GM18858 (cell line): ENCODE measurements at regions not wholly inside any gene's neighbourhood (a gene's known extent, or its start where the extent isn't known, plus 50 kb on each side); places are given as distances from the start of the nearest gene placed in this dataset.

Experiments
- ATAC-seq: cut with Tn5 transposase; IDR thresholded peaks from one replicate; pipeline ENCODE4 v1.9.1; 2021; ENCODE audit not compliant: unreplicated experiment

DNA sequence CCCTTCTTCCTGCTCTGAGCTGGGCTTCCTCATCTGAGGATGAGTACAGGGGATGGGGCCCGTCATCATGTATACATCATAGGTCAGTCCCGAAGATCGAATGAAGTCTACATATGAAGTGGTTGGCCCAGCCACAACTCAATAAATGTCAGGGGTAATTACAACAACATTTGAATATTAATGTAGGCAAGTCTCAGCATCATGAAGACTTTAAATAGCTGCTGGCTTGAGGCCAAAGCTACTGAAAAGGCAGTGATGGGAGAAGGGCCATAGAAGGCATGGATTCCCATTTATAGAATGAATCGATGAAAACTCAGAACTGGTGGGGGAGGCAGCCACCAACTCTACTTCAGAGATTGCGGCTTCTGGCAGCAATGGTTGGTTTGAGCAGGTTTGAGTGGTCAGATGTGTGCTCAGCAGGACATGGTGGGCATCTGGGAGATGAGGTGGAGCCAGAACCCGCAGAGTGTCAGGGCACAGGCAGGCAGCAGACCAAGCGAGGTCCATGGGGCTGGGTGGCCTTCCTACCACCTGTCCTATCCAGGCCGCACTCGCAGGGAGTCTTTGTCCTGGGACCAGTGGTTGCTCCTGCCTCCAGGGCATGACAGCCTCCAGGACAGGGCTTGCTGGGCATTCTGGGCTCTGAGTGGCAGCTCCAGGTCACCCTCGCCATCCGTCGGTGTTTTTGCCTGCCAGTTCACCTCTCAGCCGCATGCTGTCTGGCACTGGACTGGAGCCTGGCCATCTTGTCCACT, 919.1 kb downstream of the TBC1D22A start:
- ATAC-seq, result no peak

DNA sequence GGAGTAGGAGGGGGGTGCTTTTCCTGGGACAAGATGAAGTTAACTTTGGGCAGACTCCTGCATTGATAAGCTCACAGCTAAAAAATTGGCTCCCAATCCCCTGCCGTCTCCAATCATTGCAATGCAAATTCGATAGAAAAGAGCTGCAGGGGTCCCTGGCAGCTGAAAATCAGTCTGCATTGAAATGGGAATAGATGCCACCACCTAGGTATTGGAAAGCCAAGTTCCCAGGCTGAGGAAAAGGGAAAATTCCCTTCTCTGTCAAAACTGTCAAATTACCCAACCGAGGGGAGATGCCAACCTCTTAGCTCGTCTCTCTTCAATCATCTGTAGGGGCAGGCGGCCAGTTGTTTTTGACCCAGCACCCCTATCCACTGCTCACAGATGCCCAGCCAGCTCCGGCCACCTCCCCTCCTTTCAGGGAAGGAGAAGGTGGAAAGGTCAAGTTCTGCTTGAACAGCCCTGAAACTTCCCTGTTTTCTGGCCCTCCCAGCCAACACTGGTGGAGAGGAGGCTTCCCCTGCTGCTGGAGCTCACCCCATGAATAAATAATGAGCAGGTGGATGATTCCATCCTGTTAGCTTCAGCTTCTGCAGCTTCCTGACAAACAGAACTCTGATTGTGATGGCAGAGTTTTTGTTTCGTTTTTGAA, 916.3 kb downstream of the TBC1D22A start:
- no peak for ATAC-seq

DNA sequence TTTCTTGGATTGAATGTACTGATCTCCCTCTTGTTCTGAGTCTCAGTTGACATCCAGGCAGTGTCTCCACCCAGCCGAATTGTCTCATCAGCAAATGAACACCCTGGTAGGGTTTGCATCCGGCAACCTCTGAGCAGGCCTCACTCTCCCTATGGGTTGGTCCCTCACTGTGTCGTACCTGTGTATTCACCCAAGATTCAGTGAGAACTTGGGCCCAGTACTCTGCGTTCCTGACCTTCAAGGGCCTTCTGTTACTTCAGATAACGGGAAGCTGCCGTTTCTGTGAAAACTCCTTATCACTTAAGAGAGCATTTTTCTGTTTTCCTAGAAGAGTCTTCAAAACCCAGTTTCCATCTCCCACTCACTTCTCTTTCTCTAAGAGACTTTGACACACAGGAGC, 915.6 kb downstream of the TBC1D22A start:
- no peak for ATAC-seq

DNA sequence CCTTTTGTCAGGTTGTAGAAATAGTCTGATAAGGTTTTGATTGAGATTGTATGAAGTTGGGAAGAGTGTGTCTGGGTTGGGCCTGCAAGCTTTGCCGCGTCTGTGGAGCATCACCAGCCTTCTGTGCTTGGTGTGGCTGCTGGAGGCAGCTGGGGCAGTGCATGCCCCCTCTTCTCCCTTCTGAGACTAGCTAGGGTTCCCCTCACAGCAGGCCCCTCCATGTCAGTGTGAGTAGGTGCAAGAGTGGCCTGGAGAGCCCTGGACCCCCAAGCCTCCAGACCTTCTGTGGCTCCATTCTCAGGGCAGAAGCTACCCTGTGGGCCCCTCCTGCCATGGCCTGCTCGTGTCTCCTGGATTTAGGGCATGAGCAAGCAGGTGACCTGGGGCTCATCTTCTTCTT, 914.2 kb downstream of the TBC1D22A start:
- ATAC-seq, result no peak

DNA sequence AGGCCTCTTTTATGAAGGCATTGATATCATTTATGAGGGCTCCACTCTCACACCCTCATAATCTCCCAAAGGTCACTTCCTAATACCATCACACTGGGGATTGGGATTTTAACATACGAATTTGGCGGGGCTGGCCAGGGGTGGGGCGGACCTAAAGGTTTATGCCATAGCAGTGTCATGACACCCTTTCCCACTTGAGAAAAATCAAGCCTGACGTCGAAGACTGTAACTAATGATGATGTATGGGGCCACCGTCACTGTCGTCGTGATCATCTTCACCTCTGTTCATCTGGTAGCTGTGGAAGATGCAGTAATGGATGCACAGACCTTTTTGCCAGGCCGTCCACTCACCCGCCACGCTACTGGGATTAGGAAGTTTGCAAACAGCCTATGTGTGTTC, 912.1 kb downstream of the TBC1D22A start:
- no peak for ATAC-seq

DNA sequence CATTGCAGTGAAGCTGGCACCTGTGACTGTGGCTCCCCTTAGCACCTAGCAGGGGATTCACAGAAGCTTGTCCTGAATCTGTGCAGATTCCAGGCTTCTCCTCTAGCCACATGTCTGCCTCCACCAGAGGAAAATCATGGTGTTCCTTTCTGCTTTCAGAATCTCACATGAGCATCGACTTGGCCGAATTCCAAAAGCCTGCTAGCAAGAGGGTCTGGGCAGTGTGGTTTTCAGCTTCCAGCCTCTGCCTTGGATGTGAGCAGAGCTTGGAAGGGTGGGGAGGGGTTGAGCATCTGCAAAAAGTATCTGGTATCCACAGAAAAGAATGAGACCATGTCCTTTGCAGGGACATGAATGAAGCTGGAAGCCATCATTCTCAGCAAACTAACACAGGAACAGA, 911.1 kb downstream of the TBC1D22A start:
- no peak for ATAC-seq

DNA sequence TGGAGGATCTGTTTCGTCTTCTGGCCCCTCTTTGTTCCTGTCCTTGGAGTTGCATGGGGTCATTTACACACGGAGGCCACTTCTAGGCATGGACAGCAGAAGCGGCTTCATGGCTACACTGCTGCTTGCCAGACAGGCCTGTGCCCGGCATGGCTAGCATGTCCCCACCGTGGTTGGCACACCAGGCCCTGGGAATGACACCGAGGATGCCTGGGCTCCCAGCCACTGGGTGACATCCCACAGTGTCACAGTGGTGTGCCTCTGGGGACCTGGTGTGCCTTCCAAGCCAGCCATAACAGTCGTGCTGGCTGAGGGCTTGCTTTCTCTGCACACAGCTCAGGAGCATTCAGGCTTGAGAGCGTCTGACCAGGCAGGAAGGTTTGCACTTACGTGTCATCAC, 910.1 kb downstream of the TBC1D22A start:
- no peak for ATAC-seq

DNA sequence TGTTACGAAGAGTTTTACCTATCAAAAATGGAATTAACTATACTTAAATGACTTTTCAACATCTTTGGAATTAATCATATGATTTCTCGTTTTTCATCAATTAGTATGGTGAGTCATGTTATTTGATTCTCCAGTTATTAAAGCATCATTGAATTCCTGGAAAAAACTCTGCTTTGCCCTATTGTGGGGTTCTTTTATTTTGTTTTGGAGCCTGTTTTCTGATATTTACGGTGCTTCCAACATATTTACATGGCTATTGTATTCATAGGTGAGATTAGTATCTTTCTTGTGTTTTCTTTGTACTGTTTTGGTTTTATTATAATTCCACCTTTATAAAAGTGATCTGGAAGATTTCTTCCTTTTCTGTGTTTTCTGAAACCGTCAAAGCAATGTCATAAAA, 902.7 kb downstream of the TBC1D22A start:
- no peak for ATAC-seq

DNA sequence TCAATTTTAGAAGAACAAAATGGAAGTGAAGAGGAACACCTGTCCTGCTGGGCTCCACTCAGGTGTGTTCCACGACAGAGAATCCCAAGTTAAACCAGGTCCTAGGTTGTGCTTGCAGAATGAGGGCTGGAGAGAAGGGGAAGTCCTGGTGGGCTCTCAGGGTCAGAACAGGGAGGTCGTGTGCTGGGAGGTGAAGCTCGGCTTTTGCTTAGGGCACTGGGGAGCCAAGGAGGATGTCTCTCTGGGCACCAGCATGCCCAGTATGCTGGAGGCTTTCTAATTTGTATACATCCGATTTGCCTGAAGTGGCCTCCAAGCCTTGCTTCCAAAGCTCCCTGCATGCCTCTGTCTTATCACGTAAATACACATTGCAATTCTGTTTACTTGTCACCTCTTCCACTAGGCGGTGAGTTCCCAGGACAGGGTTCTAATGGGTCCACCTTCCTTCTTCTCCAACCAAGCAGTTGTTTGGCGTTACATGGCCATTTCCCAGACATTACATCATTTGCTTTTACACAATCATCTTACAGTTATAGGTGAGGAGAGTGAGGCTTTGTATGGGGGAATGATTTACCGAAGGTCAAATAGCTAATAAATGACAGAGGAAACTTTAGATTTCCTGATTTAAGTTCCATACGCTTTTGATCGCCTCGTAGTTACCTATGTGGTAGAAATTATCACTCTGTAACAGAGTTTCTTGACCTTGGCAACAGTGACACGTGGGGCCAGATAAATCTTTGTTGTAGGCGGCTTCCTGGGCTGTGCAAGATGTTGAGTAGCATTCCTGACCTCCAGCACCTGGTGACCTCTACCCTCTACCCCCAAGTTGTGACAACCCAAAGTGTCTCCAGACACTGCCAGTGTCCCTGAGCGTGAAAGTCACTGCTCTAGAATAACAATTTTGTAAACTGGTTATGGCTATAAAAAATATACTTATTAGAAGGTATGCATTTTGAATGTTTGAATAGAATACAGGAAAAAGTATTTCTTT, 901.5 kb downstream of the TBC1D22A start:
- ATAC-seq, result no peak

DNA sequence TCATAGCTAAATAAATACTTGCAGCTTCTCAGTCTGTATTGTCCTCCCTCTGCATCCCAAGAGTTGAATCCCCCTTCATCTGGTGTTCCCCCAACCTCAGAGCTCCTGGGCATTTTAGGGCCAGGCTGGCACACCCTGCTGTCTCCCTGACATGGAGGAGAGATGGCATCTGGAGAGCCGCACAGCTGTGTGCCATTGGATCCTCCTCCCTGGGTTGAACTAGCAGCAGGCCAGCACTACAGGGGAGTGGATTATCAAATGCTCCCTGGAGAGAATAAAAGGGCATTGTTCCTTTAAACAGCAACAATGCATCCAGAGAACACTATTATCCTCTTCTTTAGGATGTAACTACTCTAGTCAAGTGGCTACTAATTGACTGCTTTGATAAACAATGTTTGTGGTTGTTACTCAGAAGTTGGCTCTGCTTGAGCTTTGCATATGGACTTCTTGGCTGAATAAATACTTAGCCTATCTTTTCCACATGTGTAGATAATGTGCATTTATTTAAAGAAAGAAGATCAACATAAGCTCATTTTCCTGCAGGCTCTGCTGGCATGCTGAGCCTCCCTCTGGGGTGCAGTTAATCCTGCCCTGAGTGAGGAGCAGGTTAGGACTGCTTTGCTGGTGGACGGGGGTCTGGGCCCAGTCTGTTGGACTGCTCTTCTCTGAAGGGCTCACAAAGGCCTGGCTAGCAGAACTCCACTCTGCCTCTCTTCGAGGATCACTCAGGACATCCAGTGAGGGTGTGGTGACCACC, 897.2 kb downstream of the TBC1D22A start:
- no peak for ATAC-seq

DNA sequence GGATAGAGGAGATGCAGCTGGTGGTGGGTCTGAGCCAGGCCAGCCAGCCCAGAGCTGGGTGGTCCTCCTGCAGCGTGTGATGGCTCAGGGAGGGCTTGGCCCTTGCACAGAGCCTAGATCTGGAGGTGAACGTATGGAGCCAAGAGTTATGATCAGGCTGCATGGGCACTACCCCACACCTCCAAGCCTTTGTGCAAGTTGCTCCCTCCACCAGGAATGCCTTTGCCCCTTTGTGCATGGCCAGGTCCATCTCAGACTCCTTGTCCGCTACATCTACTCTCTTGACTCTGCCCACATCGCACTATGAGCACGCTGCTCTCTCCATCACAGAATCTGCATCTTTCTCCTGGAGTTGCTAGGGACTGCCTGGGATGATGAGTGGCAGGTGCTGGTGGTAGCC, 895.7 kb downstream of the TBC1D22A start:
- no peak for ATAC-seq

DNA sequence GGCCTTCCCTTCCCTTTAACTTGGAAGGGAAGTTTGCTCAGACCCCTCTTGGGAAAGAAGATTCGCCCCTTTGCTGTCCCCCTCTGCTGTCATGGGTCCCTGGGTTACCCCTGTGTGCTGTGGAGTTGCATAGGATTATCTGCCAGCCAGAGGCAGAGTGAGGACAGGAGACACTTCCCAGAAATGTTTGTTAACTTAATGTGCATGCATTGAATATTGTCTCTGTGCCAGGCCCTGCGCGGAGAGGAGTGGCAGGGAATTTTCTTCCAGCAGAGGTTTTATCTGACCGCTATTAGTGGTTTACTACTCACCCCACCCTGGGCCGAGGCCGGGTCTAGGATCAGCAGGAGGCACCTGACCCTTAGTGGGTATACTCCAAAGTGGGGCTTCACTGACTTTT, 894.8 kb downstream of the TBC1D22A start:
- no peak for ATAC-seq

DNA sequence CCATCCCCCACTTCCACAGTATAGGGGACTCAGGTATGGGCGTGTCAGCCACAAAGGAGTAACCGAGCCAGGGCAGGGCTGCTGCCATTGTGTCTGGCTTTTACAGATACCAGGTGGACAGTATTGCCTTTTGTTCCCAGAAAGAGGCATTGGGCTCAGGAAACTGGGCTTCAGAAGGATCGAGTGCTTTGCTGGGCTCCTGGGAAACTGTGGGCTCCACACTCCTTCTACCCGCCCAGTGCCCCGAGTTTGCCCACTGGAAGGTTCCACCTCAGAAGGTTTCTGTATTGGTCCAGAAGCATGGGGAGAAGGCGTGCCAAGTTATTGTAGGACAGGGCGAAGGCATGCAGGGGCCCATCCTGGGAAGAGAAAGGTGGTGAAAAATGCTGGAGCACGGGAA, 894.4 kb downstream of the TBC1D22A start:
- no peak for ATAC-seq

DNA sequence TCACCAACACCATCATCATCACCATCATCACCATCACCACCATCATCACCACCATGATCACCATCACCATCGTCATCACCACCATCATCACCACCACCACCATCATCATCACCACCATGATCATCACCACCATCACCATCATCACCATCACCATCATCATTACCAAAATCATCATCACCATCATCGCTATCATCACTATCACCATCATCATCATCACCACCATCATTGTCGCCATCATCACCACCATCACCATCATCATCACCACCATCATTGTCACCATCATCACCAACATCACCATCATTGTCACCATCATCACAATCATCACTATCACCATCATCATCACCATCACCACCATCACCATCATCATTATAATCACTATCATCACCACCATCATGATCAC, 893.5 kb downstream of the TBC1D22A start:
- no peak for ATAC-seq

DNA sequence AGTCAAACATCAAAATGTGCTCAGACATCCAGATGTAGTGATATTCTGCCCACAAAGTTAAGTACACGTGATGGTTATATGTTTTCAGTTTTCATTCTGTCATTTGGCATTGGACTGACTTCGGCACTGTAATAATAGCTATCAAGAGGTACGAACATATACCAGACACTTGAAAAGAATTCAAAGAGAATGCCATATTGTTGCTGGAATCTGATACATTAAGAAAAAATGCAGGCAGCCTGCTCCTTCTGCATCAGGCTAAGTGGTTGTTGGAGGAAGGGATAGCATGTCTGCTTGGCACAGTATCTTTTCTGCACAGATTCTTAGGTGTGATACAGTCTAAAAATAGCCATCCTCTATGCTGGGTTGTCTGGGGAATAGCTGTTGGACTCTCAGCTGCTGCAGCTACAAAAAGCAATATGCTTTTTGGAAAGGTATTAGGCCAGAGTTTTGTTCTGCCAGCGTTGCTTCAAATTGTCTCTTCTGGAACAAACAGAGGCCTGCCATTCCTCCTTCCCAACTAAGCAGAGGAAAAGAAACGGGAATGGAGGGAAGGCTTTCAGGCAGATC, 892.6 kb downstream of the TBC1D22A start:
- ATAC-seq, result no peak

DNA sequence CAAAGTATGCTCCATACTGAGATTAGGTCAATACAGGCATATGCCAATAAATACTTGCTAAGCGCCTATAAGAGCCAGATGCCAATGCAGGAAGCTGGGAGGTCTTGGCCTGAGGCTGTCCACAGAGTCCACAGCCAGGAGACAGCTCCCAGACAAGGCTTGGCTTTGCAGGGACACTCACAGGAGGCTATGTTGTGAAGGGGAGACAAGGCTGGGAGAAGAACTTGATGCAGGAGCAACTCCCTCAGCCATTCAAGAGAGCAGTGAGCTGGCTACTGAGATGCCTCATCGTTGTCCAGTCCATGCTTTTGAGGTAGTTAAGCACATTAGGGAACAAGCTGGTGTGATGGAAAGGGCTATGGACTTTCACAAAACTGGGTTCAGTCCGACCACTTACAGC, 891.5 kb downstream of the TBC1D22A start:
- ATAC-seq, result no peak

DNA sequence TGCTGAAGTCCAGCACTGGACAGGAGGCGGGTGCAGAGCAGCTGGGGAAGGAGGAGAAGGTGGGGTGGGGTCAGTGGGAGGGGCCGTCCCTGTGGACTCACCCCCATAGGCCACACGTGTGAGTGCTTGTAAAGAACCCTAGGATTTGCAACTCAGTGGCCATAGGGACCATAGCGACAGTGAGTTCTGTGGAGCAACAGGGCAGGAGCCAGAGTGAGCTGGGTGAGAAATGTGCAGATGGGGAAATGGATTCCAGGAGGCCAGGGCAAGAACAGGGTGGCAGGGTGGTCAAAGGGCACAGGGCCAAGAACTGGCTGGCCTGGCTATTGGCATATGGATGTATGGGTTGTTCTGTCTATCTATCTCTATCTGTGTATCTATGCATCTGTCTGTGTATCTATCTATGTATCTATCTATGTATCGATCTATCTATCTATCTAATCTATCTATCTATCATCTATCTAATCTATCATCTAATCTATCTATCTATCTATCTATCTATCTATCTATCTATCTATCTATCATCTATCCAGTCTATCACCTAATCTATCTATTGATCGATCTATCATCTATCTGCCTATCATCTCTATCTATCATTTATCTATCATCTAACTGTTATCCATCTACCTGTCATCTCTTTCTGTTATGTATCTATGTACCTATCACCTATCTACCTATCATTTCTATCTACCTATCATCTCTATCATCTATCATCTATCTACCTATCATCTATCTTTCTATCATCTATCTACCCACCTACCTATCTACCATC, 889.0 kb downstream of the TBC1D22A start:
- no peak for ATAC-seq

DNA sequence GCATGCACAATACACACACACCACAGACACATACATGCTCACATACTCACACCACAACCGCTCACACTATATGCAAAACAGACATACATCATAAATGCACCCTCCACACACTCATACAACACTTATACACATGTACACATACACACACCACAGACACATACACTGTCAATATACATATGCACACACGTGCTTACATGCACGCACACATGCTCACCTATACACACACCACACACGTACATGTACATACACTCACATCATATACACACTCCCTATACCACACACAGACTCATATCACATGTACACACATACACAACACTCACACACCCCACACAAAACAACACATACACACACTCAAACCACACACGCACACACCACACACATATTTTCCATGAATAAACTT, 885.3 kb downstream of the TBC1D22A start:
- no peak for ATAC-seq

DNA sequence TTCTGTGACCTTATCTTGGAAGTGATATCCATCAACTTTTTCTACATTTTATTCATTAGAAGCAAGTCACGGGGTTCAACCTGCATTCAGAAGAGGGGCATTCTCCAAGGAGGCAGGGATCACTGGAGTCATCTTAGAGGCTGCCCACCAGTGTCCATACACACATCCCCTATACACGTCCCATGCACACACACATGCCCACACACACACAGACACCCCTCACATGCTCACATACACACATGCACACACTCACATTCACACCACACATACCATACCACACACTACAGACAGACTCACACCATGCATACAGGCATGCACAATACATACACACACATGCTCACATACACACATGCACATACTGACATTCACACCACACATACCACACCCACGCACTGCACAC, 884.7 kb downstream of the TBC1D22A start:
- ATAC-seq, result no peak

DNA sequence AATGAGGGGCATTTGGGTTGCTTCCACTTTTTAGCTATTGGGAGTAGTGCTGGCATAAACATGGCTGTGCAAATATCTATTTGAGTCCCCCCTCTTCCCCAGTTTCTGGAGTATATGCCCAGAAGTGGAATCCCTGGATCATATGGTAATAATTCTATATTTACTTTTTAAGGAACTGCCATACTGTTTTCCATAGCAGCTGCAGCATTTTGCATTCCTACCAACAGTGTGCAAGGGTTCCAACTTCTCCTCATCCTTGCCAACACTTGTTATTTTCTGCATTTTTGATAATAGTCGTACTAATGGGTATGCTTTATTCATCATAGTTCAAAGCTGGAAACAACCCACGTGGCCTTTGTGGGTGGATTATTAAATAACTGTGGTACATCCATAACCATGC, 883.5 kb downstream of the TBC1D22A start:
- no peak for ATAC-seq
